GM23338 (cell line): ENCODE measurements at regions not wholly inside any gene's neighbourhood (a gene's known extent, or its start where the extent isn't known, plus 50 kb on each side); places are given as distances from the start of the nearest gene placed in this dataset.

Experiments
- ATAC-seq: fragments of 200-7000 bp; cut with Tn5 transposase; 3 replicates; pipeline ENCODE4 v1.9.1; 2020
- DNase-seq: peaks from one replicate; pipeline ENCODE4 v3.0.0-alpha.2; 2015; ENCODE audit warnings: low spot score
- H2AFZ ChIP-seq: fragments of 200-600 bp; sonication (generic); 2 replicates; pipeline ENCODE4 v1.8.0; 2016; ENCODE audit warnings: antibody characterized with exemption, mild to moderate bottlenecking, moderate library complexity
- H3F3A ChIP-seq: fragments of 200-600 bp; sonication (generic); replicated peaks from 2 replicates; pipeline ENCODE4 v1.8.0; 2017; ENCODE audit warnings: antibody characterized with exemption, mixed run types, low read depth
- H3K27ac ChIP-seq: fragments of 200-600 bp; sonication (generic); 2 replicates; pipeline ENCODE4 v1.6.1; 2016; ENCODE audit warnings: low read depth
- H3K27me3 ChIP-seq: fragments of 200-600 bp; sonication (generic); 2 replicates; pipeline ENCODE4 v1.8.0; 2016; ENCODE audit warnings: mild to moderate bottlenecking, mixed run types, moderate library complexity; ENCODE audit not compliant: insufficient read depth
- H3K36me3 ChIP-seq: fragments of 200-600 bp; sonication (generic); 2 replicates; pipeline ENCODE4 v1.8.0; 2016; ENCODE audit warnings: mild to moderate bottlenecking; ENCODE audit not compliant: insufficient read depth
- H3K4me1 ChIP-seq: fragments of 200-600 bp; sonication (generic); 2 replicates; pipeline ENCODE4 v1.8.0; 2016; ENCODE audit warnings: mild to moderate bottlenecking, moderate library complexity; ENCODE audit not compliant: insufficient read depth
- H3K4me2 ChIP-seq: fragments of 200-600 bp; sonication (generic); 2 replicates; pipeline ENCODE4 v1.7.1; 2017; ENCODE audit warnings: mixed run types
- H3K4me3 ChIP-seq: fragments of 200-600 bp; sonication (generic); 2 replicates; pipeline ENCODE4 v1.6.1; 2016; ENCODE audit warnings: mixed run types
- H3K79me2 ChIP-seq: fragments of 200-600 bp; sonication (generic); replicated peaks from 2 replicates; pipeline ENCODE4 v1.8.0; 2017; ENCODE audit warnings: mild to moderate bottlenecking; ENCODE audit not compliant: insufficient read depth
- H3K9me2 ChIP-seq: fragments of 200-600 bp; sonication (generic); 2 replicates; pipeline ENCODE4 v1.8.0; 2017; ENCODE audit not compliant: insufficient read depth
- H4K20me1 ChIP-seq: fragments of 200-600 bp; sonication (generic); replicated peaks from 2 replicates; pipeline ENCODE4 v1.8.0; 2017; ENCODE audit warnings: mild to moderate bottlenecking; ENCODE audit not compliant: insufficient read depth
- H3K27ac Mint-ChIP-seq: 2 replicates; pipeline ENCODE4 v1.8.0; 2020; ENCODE audit warnings: inconsistent platforms, mild to moderate bottlenecking, moderate library complexity, mixed read lengths
- H3K27me3 Mint-ChIP-seq: 3 replicates; pipeline ENCODE4 v1.8.0; 2022; ENCODE audit warnings: low read depth, mild to moderate bottlenecking, moderate library complexity, mixed read lengths, inconsistent platforms; ENCODE audit not compliant: insufficient read depth, poor library complexity
- H3K36me3 Mint-ChIP-seq: 3 replicates; pipeline ENCODE4 v1.8.0; 2021; ENCODE audit warnings: low read depth, mild to moderate bottlenecking, inconsistent platforms, moderate library complexity, mixed read lengths
- H3K4me1 Mint-ChIP-seq: 3 replicates; pipeline ENCODE4 v1.8.0; 2020; ENCODE audit warnings: mild to moderate bottlenecking, inconsistent platforms, mixed read lengths
- H3K4me3 Mint-ChIP-seq: 3 replicates; pipeline ENCODE4 v1.8.0; 2021; ENCODE audit warnings: moderate library complexity, mild to moderate bottlenecking, inconsistent platforms, mixed read lengths
- H3K9me3 Mint-ChIP-seq: 3 replicates; pipeline ENCODE4 v1.8.0; 2020; ENCODE audit warnings: moderate library complexity, mild to moderate bottlenecking, inconsistent platforms, mixed read lengths
- CREB1 ChIP-seq: fragments of 250-450 bp; sonication (Bioruptor Pico); IDR thresholded peaks from 2 replicates; pipeline ENCODE4 v1.5.0; 2020; ENCODE audit warnings: low read depth, mild to moderate bottlenecking, moderate library complexity
- EZH2 ChIP-seq: fragments of 200-600 bp; sonication (generic); IDR thresholded peaks from one replicate; pipeline ENCODE4 v1.8.0; 2017; ENCODE audit warnings: antibody characterized with exemption, mild to moderate bottlenecking, low read depth; ENCODE audit not compliant: unreplicated experiment
- EZH2phosphoT487 ChIP-seq: fragments of 200-600 bp; sonication (generic); IDR thresholded peaks from one replicate; pipeline ENCODE4 v1.8.1; 2018; ENCODE audit warnings: antibody characterized with exemption; ENCODE audit not compliant: unreplicated experiment
- JUNB ChIP-seq: IDR thresholded peaks from one replicate; pipeline ENCODE4 v1.6.1; 2016; ENCODE audit warnings: antibody characterized with exemption; ENCODE audit not compliant: unreplicated experiment
- ZNF331 ChIP-seq: fragments of 250-450 bp; sonication (Bioruptor Pico); IDR thresholded peaks from 2 replicates; pipeline ENCODE4 v1.5.0; 2020; ENCODE audit warnings: low read depth, mild to moderate bottlenecking, moderate library complexity
- TF ChIP-seq, protein P1 (sequence below): IDR thresholded peaks from one replicate; pipeline ENCODE4 v1.6.1; 2018; ENCODE audit warnings: antibody characterized with exemption; ENCODE audit not compliant: unreplicated experiment
- TF ChIP-seq, protein P2 (sequence below): IDR thresholded peaks from 2 replicates; pipeline ENCODE4 v1.6.1; 2016; ENCODE audit warnings: antibody characterized with exemption
- TF ChIP-seq, protein P3 (sequence below), 2 experiments: fragments of 200-600 bp in 1 of 2; sonication (generic) in 1 of 2; conservative IDR thresholded peaks; 2 replicates each; pipeline versions ENCODE4 v1.5.1 to v1.6.1; 2016 to 2017; ENCODE audit warnings: antibody characterized with exemption in 2 of 2, low read depth in 2 of 2, mild to moderate bottlenecking in 2 of 2, moderate library complexity in 1 of 2

DNA sequence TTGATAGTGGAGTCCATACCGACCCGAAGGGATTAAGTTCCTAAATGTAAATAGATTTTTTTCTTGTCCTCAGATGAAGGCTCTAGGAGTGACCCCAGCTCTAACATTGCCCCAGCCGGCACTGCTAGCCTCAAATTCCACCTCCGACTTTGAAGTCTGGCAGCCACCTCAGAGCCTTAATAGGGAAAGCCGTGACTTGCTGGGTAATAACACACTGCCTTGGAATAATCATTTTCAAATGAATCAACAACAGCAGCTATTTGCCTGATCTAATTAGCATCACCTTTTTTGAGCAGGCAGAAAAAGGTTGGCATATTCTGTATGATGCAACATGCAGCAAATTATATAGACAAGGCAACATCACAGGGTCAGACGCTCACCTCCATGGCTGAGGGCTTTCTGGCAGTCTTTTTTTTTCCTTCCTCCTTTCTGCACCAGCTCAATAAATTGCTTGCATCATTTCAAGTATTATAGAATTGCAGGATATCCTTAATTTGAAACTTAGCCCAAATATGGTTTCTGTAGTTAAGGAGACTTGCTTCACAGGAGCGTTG, 276.5 kb upstream of the ATP5MC3 start:
- Mint-ChIP-seq H3K4me3 (no peak overlapping the region), H3K4me1 (peaks cover 6% of the 10 kb centered on the region; the same call in 1 of the 3 replicates), H3K36me3 (peaks cover 16% of the 10 kb centered on the region), H3K9me3 (peaks cover 26% of the 10 kb centered on the region), H3K27me3 (peaks cover 3% of the 10 kb centered on the region), H3K27ac (no peak overlapping the region)
- Histone ChIP-seq H3K27me3 (no peaks in the 10 kb centered on the region), H3K4me1 (peaks cover 2% of the 10 kb centered on the region; the same call in 1 of the 2 replicates), H3K4me3 (no peak overlapping the region), H2AFZ (0 out of 2 replicates have a peak overlapping the region, but pooled peaks have one; percentile 72), H3F3A (no peaks in the 10 kb centered on the region), H3K27ac (no peak overlapping the region), H3K9me2 (0 out of 2 replicates have a peak, but pooled peaks cover 5% of the 10 kb centered on the region), H4K20me1 (no peaks in the 10 kb centered on the region), H3K79me2 (no peaks in the 10 kb centered on the region), H3K4me2 (no peak overlapping the region), H3K36me3 (no peaks in the 10 kb centered on the region)
- DNase-seq (no peak), ATAC-seq (no peak)
- TF ChIP-seq, protein P1, sequence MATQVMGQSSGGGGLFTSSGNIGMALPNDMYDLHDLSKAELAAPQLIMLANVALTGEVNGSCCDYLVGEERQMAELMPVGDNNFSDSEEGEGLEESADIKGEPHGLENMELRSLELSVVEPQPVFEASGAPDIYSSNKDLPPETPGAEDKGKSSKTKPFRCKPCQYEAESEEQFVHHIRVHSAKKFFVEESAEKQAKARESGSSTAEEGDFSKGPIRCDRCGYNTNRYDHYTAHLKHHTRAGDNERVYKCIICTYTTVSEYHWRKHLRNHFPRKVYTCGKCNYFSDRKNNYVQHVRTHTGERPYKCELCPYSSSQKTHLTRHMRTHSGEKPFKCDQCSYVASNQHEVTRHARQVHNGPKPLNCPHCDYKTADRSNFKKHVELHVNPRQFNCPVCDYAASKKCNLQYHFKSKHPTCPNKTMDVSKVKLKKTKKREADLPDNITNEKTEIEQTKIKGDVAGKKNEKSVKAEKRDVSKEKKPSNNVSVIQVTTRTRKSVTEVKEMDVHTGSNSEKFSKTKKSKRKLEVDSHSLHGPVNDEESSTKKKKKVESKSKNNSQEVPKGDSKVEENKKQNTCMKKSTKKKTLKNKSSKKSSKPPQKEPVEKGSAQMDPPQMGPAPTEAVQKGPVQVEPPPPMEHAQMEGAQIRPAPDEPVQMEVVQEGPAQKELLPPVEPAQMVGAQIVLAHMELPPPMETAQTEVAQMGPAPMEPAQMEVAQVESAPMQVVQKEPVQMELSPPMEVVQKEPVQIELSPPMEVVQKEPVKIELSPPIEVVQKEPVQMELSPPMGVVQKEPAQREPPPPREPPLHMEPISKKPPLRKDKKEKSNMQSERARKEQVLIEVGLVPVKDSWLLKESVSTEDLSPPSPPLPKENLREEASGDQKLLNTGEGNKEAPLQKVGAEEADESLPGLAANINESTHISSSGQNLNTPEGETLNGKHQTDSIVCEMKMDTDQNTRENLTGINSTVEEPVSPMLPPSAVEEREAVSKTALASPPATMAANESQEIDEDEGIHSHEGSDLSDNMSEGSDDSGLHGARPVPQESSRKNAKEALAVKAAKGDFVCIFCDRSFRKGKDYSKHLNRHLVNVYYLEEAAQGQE, result no peak
- TF ChIP-seq CREB1 (CRISPR knock-in tag) (no peak), EZH2phosphoT487 (no peak), JUNB (no peak)
- TF ChIP-seq, protein P2, sequence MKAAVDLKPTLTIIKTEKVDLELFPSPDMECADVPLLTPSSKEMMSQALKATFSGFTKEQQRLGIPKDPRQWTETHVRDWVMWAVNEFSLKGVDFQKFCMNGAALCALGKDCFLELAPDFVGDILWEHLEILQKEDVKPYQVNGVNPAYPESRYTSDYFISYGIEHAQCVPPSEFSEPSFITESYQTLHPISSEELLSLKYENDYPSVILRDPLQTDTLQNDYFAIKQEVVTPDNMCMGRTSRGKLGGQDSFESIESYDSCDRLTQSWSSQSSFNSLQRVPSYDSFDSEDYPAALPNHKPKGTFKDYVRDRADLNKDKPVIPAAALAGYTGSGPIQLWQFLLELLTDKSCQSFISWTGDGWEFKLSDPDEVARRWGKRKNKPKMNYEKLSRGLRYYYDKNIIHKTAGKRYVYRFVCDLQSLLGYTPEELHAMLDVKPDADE, result no peak
- TF ChIP-seq, protein P3, sequence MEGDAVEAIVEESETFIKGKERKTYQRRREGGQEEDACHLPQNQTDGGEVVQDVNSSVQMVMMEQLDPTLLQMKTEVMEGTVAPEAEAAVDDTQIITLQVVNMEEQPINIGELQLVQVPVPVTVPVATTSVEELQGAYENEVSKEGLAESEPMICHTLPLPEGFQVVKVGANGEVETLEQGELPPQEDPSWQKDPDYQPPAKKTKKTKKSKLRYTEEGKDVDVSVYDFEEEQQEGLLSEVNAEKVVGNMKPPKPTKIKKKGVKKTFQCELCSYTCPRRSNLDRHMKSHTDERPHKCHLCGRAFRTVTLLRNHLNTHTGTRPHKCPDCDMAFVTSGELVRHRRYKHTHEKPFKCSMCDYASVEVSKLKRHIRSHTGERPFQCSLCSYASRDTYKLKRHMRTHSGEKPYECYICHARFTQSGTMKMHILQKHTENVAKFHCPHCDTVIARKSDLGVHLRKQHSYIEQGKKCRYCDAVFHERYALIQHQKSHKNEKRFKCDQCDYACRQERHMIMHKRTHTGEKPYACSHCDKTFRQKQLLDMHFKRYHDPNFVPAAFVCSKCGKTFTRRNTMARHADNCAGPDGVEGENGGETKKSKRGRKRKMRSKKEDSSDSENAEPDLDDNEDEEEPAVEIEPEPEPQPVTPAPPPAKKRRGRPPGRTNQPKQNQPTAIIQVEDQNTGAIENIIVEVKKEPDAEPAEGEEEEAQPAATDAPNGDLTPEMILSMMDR (conservative IDR thresholded peaks at IDR 0.05; ENCODE audit: low read depth in 2 of 2), result no peak

- TF ChIP-seq ZNF331 (no peak), EZH2 (no peak)
- TF ChIP-seq, protein P3 (conservative IDR thresholded peaks at IDR 0.05; ENCODE audit: low read depth in 2 of 2), result peak in 1 of 2 experiments; percentile 32; a peak in 1 of 4 replicates
- TF ChIP-seq, protein P2, result no peak
- no peaks in the 10 kb centered on the region; the same call in 1 of the 3 replicates for H3K4me1 Mint-ChIP-seq
- 0 out of 2 replicates have a peak, but pooled peaks cover 5% of the 10 kb centered on the region for H3K9me2 ChIP-seq
- no peaks in the 10 kb centered on the region for H3K27me3 ChIP-seq
- no peaks in the 10 kb centered on the region for H3K79me2 ChIP-seq
- H3K4me1 ChIP-seq, result no peaks in the 10 kb centered on the region
- H3K9me3 Mint-ChIP-seq, result peaks cover 4% of the 10 kb centered on the region
- DNase-seq (no peak), ATAC-seq (peak; percentile 54)
- no peaks in the 10 kb centered on the region for H3K36me3 ChIP-seq
- no peaks in the 10 kb centered on the region for H3F3A ChIP-seq
- H3K4me3 ChIP-seq, result no peak overlapping the region
- H3K27ac ChIP-seq, result no peak overlapping the region
- H3K4me3 Mint-ChIP-seq, result no peak overlapping the region
- H3K27me3 Mint-ChIP-seq, result peaks cover 3% of the 10 kb centered on the region
- peaks cover 5% of the 10 kb centered on the region for H3K36me3 Mint-ChIP-seq
- no peak overlapping the region for H3K27ac Mint-ChIP-seq
- no peaks in the 10 kb centered on the region for H4K20me1 ChIP-seq
- no peak overlapping the region for H2AFZ ChIP-seq
- no peak overlapping the region for H3K4me2 ChIP-seq
Measured at GRCh38 chr2:175454953-175455389, 273.5 kb upstream of the ATP5MC3 start.
